H1 (cell line): ENCODE measurements at regions not wholly inside any gene's neighbourhood (a gene's known extent, or its start where the extent isn't known, plus 50 kb on each side); places are given as distances from the start of the nearest gene placed in this dataset.

ENCODE experiments used
- CTCF ChIA-PET: fragments of 300-600 bp; sonication (Branson Sonifier 250); formaldehyde crosslinking; loops from one replicate; lab custom pipeline; 2021; ENCODE audit not compliant: partially characterized antibody; lab: Charles Lee
- POLR2A ChIA-PET: fragments of 300-600 bp; sonication (Branson Sonifier 250); formaldehyde crosslinking; loops from one replicate; lab custom pipeline; 2021; ENCODE audit warnings: inconsistent platforms; ENCODE audit not compliant: partially characterized antibody; lab: Charles Lee
- DNase-seq, 2 experiments: peaks; one replicate each; pipeline versions ENCODE4 v3.0.0 to v3.0.0-alpha.2; 2010 to 2022; ENCODE audit warnings: low spot score in 2 of 2, low read depth in 1 of 2, mixed read lengths in 1 of 2
- FAIRE-seq: peaks from 2 replicates; lab custom pipeline; 2011; peaks lifted over from hg19 to GRCh38; lab: Jason Lieb, UNC
- H2AFZ ChIP-seq: 2 replicates; pipeline ENCODE4 v1.8.1; 2012; ENCODE audit warnings: low read length, inconsistent platforms
- H2AK5ac ChIP-seq: 2 replicates; pipeline ENCODE4 v1.6.1; 2013; ENCODE audit warnings: low read depth, low read length
- H2BK120ac ChIP-seq: replicated peaks from 2 replicates; pipeline ENCODE3; 2013; ENCODE audit warnings: low read depth, low read length, inconsistent platforms
- H2BK12ac ChIP-seq: 2 replicates; pipeline ENCODE4 v1.6.1; 2013; ENCODE audit warnings: low read depth, low read length
- H2BK15ac ChIP-seq: 2 replicates; pipeline ENCODE4 v1.6.1; 2013; ENCODE audit warnings: low read length
- H2BK20ac ChIP-seq: 2 replicates; pipeline ENCODE4 v1.6.1; 2013; ENCODE audit warnings: low read length
- H2BK5ac ChIP-seq: 2 replicates; pipeline ENCODE4 v1.6.1; 2013; ENCODE audit warnings: low read depth, low read length
- H3K14ac ChIP-seq: 2 replicates; pipeline ENCODE4 v1.6.1; 2013; ENCODE audit warnings: inconsistent platforms; ENCODE audit not compliant: insufficient read length
- H3K18ac ChIP-seq: 2 replicates; pipeline ENCODE4 v1.6.1; 2013; ENCODE audit warnings: low read length; ENCODE audit errors: extremely low read depth
- H3K23ac ChIP-seq: 2 replicates; pipeline ENCODE4 v1.6.1; 2013; ENCODE audit warnings: inconsistent platforms; ENCODE audit not compliant: insufficient read length
- H3K23me2 ChIP-seq: 2 replicates; pipeline ENCODE4 v1.6.1; 2013; ENCODE audit warnings: low read depth, low read length
- H3K27ac ChIP-seq: 2 replicates; pipeline ENCODE4 v1.6.1; 2011; ENCODE audit warnings: low read depth, low read length, inconsistent platforms
- H3K27me3 ChIP-seq, 4 experiments: replicated peaks in 1 of 4; 1 replicate in 1 of 4; 2 replicates in 3 of 4; pipeline versions ENCODE4 v1.6.1 to v1.8.1; 2011 to 2013; ENCODE audit warnings: low read length in 3 of 4, mild to moderate bottlenecking in 3 of 4, inconsistent platforms in 2 of 4, mixed read lengths in 2 of 4, moderate library complexity in 1 of 4; ENCODE audit not compliant: control insufficient read depth in 3 of 4, insufficient read depth in 3 of 4; ENCODE audit errors: extremely low read depth in 1 of 4
- H3K36me3 ChIP-seq, 4 experiments: 2 replicates each; pipeline versions ENCODE4 v1.6.1 to v1.8.1; 2011 to 2013; ENCODE audit warnings: mild to moderate bottlenecking in 4 of 4, low read length in 3 of 4, moderate library complexity in 2 of 4, control low read depth in 1 of 4, inconsistent platforms in 1 of 4; ENCODE audit not compliant: insufficient read depth in 4 of 4, control insufficient read depth in 2 of 4
- H3K4ac ChIP-seq: replicated peaks from 2 replicates; pipeline ENCODE3; 2013; ENCODE audit warnings: low read length, low read depth, mixed read lengths, inconsistent platforms; ENCODE audit not compliant: insufficient read length
- H3K4me1 ChIP-seq, 4 experiments: replicated peaks in 1 of 4; 1 replicate in 1 of 4; 2 replicates in 3 of 4; pipeline versions ENCODE4 v1.6.1 to v1.8.1; 2011 to 2013; ENCODE audit warnings: low read length in 3 of 4, inconsistent platforms in 2 of 4, mixed read lengths in 1 of 4; ENCODE audit not compliant: insufficient read depth in 4 of 4, control insufficient read depth in 3 of 4
- H3K4me2 ChIP-seq, 2 experiments: 2 replicates each; pipeline versions ENCODE4 v1.6.1 to v1.8.1; 2011 to 2013; ENCODE audit warnings: low read depth in 2 of 2, low read length in 2 of 2, control low read depth in 1 of 2, inconsistent platforms in 1 of 2, mild to moderate bottlenecking in 1 of 2; ENCODE audit not compliant: insufficient read depth in 1 of 2
- H3K4me3 ChIP-seq, 4 experiments: fragments of 200-600, 300-600 bp in 1 of 4; sonication (generic), shearing (Covaris generic), sonication (Bioruptor Twin) in 1 of 4; 2 replicates each; pipeline versions ENCODE4 v1.5.1 to v1.8.1; 2011 to 2016; ENCODE audit warnings: low read length in 4 of 4, low read depth in 3 of 4, control low read depth in 2 of 4, inconsistent platforms in 2 of 4, mild to moderate bottlenecking in 2 of 4, mixed read lengths in 1 of 4, moderate library complexity in 1 of 4; ENCODE audit not compliant: insufficient read depth in 2 of 4; ENCODE audit errors: extremely low read depth in 1 of 4
- H3K56ac ChIP-seq: replicated peaks from 2 replicates; pipeline ENCODE3; 2013; ENCODE audit warnings: low read depth, mild to moderate bottlenecking, mixed read lengths, low read length, inconsistent platforms; ENCODE audit not compliant: insufficient read length
- H3K79me1 ChIP-seq: 2 replicates; pipeline ENCODE4 v1.6.1; 2013; ENCODE audit warnings: low read depth, low read length, control low read depth
- H3K79me2 ChIP-seq, 2 experiments: 2 replicates each; pipeline versions ENCODE4 v1.6.1 to v1.8.1; 2012 to 2013; ENCODE audit warnings: low read length in 2 of 2, mild to moderate bottlenecking in 2 of 2, inconsistent platforms in 1 of 2; ENCODE audit not compliant: insufficient read depth in 2 of 2, control insufficient read depth in 1 of 2
- H3K9ac ChIP-seq, 4 experiments: replicated peaks in 1 of 4; 1 replicate in 1 of 4; 2 replicates in 3 of 4; pipeline versions ENCODE4 v1.6.1 to v1.8.1; 2011 to 2013; ENCODE audit warnings: low read depth in 3 of 4, low read length in 3 of 4, control low read depth in 2 of 4, mild to moderate bottlenecking in 2 of 4, moderate library complexity in 2 of 4, inconsistent platforms in 1 of 4; ENCODE audit errors: extremely low read depth in 1 of 4
- H3K9me3 ChIP-seq, 2 experiments: 2 replicates each; pipeline versions ENCODE4 v1.6.1 to v1.8.1; 2012 to 2013; ENCODE audit warnings: mild to moderate bottlenecking in 2 of 2, moderate library complexity in 2 of 2, control low read depth in 1 of 2, inconsistent platforms in 1 of 2, low read depth in 1 of 2, low read length in 1 of 2, mixed read lengths in 1 of 2; ENCODE audit not compliant: insufficient read depth in 2 of 2
- H4K20me1 ChIP-seq, 2 experiments: replicated peaks in 1 of 2; 2 replicates each; pipeline versions ENCODE3 to v1.8.1; 2011 to 2013; ENCODE audit warnings: inconsistent platforms in 2 of 2, low read length in 2 of 2, mild to moderate bottlenecking in 1 of 2; ENCODE audit not compliant: insufficient read depth in 2 of 2, control insufficient read depth in 1 of 2
- H4K5ac ChIP-seq: 2 replicates; pipeline ENCODE4 v1.6.1; 2013; ENCODE audit warnings: low read length, low read depth, mixed read lengths, inconsistent platforms; ENCODE audit not compliant: insufficient read length
- H4K8ac ChIP-seq: 2 replicates; pipeline ENCODE4 v1.8.0; 2013; ENCODE audit warnings: mild to moderate bottlenecking, moderate library complexity, low read length, inconsistent platforms; ENCODE audit not compliant: insufficient read depth; ENCODE audit errors: extremely low read depth
- H4K91ac ChIP-seq: replicated peaks from 2 replicates; pipeline ENCODE3; 2013; ENCODE audit warnings: low read length, mixed read lengths, inconsistent platforms; ENCODE audit not compliant: insufficient read length
- NANOG ChIP-seq: IDR thresholded peaks from 2 replicates; pipeline ENCODE4 v1.6.1; 2011; ENCODE audit warnings: low read length, low read depth, mild to moderate bottlenecking, inconsistent platforms; ENCODE audit not compliant: insufficient read depth, poor library complexity, severe bottlenecking
- RBBP5 ChIP-seq: IDR thresholded peaks from 2 replicates; pipeline ENCODE4 v1.7.1; 2012; ENCODE audit warnings: low read depth, mild to moderate bottlenecking, inconsistent platforms, low read length, moderate library complexity, borderline replicate concordance
- TAF1 ChIP-seq: IDR thresholded peaks from 2 replicates; pipeline ENCODE4 v1.6.1; 2011; ENCODE audit warnings: mild to moderate bottlenecking, low read depth, low read length
- WGBS, 2 experiments: shearing (Covaris generic) in 1 of 2; methylation state at CpG; one replicate each; pipeline versions ENCODE4 v1.1.6 to v1.1.7; 2013 to 2015; ENCODE audit warnings: low lambda C conversion rate in 2 of 2, mixed read lengths in 2 of 2, inconsistent platforms in 1 of 2, low coverage in 1 of 2, missing lambda C conversion rate in 1 of 2; ENCODE audit not compliant: insufficient replicate concordance in 2 of 2, insufficient coverage in 1 of 2, insufficient read length in 1 of 2; ENCODE audit errors: extremely low coverage in 1 of 2, missing lambda C conversion rate in 1 of 2; 5-methylcytosine and 5-hydroxymethylcytosine counted together

- Histone ChIP-seq H3K36me3 (no peaks in the 10 kb centered on the region), H2AFZ (no peak overlapping the region), H3K18ac (no peak overlapping the region), H2BK120ac (no peak overlapping the region), H3K9ac (no peak overlapping the region), H3K27me3 (no peaks in the 10 kb centered on the region), H4K5ac (no peak overlapping the region), H3K23me2 (no peaks in the 10 kb centered on the region), H2BK12ac (no peak overlapping the region), H3K4me3 (no peak overlapping the region), H4K8ac (no peak overlapping the region), H3K9me3 (no peaks in the 10 kb centered on the region), H3K14ac (no peak overlapping the region), H3K4ac (no peak overlapping the region), H3K4me2 (no peak overlapping the region), H3K23ac (no peak overlapping the region), H4K91ac (no peak overlapping the region), H3K79me2 (no peaks in the 10 kb centered on the region), H4K20me1 (no peaks in the 10 kb centered on the region), H2BK5ac (no peak overlapping the region), H3K56ac (no peak overlapping the region), H3K79me1 (no peaks in the 10 kb centered on the region)
- FAIRE-seq (no peak), DNase-seq (no peak)
- POLR2A ChIA-PET, result no interaction called here
- CTCF ChIA-PET, result no interaction called here
- WGBS, 2 experiments, result 85% methylated on average over 2 of the region's 2 CpGs; no CpG with 5 or more reads in 1 of the 2 experiments
- TF ChIP-seq RBBP5, result no peak
- no peak for TF ChIP-seq NANOG
- no peak for TF ChIP-seq TAF1
- TF ChIP-seq, all 59 proteins: peak for 0
- no peaks in the 10 kb centered on the region for H3K4me1 ChIP-seq
- H2BK15ac ChIP-seq, result no peak overlapping the region
- H3K27ac ChIP-seq, result no peak overlapping the region
- no peak overlapping the region for H2AK5ac ChIP-seq
- H2BK20ac ChIP-seq, result no peak overlapping the region
Measured at GRCh38 chr9:118652912-118653311, 716.3 kb downstream of the BRINP1 start.
